ENCODE measurements at regions not wholly inside any gene's neighbourhood (a gene's known extent, or its start where the extent isn't known, plus 50 kb on each side); places are given as distances from the start of the nearest gene placed in this dataset.

DNA sequence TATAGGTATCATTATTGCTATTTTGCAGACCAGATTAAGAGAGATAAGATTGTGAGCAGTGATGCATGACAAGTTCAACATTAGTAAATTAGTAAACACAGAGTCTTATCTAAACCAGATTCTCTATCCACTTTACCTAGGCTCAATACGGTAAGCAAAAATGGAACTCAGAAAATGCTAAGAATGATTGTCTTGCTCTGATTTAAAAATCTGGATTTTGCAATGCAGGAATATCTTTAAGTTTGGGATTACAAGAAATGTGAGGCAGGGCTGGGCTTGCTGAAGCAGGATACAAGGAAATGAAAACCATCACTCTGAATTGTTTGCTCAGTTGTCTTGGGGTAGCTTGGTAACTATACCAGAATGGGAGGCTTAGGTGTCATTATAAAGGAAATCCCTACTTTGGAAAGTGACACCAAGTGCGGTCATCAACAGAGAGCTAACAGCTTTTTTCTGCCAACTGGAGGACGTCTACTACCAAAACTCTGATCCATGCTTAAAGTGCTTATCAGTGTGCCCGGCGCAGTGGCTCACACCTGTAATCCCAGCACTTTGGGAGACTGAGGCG is 332.7 kb upstream of the RUNX1 start:
- no peak for TF ChIP-seq POLR2AphosphoS5 (IDR thresholded peaks at IDR 0.05)
- TF ChIP-seq, protein P1, sequence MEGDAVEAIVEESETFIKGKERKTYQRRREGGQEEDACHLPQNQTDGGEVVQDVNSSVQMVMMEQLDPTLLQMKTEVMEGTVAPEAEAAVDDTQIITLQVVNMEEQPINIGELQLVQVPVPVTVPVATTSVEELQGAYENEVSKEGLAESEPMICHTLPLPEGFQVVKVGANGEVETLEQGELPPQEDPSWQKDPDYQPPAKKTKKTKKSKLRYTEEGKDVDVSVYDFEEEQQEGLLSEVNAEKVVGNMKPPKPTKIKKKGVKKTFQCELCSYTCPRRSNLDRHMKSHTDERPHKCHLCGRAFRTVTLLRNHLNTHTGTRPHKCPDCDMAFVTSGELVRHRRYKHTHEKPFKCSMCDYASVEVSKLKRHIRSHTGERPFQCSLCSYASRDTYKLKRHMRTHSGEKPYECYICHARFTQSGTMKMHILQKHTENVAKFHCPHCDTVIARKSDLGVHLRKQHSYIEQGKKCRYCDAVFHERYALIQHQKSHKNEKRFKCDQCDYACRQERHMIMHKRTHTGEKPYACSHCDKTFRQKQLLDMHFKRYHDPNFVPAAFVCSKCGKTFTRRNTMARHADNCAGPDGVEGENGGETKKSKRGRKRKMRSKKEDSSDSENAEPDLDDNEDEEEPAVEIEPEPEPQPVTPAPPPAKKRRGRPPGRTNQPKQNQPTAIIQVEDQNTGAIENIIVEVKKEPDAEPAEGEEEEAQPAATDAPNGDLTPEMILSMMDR (IDR thresholded peaks at IDR 0.05 in 8 of 11, conservative IDR thresholded peaks at IDR 0.05 in 3 of 11), result no peak

Measured in spleen (tissue), 7 donors.